ENCODE measurements at regions not wholly inside any gene's neighbourhood (a gene's known extent, or its start where the extent isn't known, plus 50 kb on each side); places are given as distances from the start of the nearest gene placed in this dataset.

DNA sequence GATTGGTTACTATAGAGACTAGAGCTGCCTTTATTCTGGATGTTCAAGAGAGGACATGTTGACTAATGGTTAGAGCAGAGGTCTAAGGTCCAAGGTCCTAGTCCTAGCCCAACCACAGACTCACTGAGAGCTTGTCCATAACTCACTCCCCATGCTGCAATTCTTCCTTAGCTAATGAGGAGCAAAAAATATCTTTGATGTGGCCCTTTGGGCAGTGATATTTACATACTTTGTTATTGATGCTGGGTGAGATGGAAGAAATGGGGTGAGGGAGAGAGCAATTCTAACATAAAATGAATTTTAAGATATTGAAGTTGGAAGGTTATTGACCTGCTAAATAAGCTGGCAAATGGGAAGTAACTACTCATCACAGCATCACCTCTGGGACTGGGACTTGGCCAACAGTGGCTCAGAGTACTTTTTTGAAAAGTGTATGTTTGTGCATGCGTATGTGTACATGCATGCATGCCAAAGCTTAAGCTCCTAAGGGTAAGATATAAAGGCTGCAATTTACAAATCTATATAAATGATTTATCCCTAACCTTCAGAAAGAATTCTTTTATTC, 58.0 kb upstream of the ANKRD55 start:
- no peak for TF ChIP-seq POLR2A (IDR thresholded peaks at IDR 0.05; ENCODE audit: low read depth, low read length)
- no peak for TF ChIP-seq TAF1 (IDR thresholded peaks at IDR 0.05; ENCODE audit: low read depth, low read length)
- TF ChIP-seq POLR2AphosphoS5 (IDR thresholded peaks at IDR 0.05; ENCODE audit: low read depth, low read length) = no peak
- TF ChIP-seq SPI1 (IDR thresholded peaks at IDR 0.05; ENCODE audit: low read depth, low read length) = no peak
- no peak for TF ChIP-seq PAX5 (IDR thresholded peaks at IDR 0.05; ENCODE audit: insufficient read depth, low read length, severe bottlenecking)

All from GM12891 (cell line).